Body of pancreas (tissue), 4 donors: ENCODE measurements at regions not wholly inside any gene's neighbourhood (a gene's known extent, or its start where the extent isn't known, plus 50 kb on each side); places are given as distances from the start of the nearest gene placed in this dataset.

Experiments
- CTCF ChIP-seq, 7 experiments: fragments of 450-650 bp in 4 of 7; fragments of 200-600 bp in 3 of 7; sonication (generic) in 3 of 7; IDR thresholded peaks; one replicate each; pipeline ENCODE4 v1.5.1; 2016 to 2019; ENCODE audit warnings: antibody characterized with exemption in 7 of 7
- POLR2A ChIP-seq, 3 donors: fragments of 450-650 bp; IDR thresholded peaks; one replicate each; pipeline ENCODE4 v1.6.1; 2016; ENCODE audit warnings: antibody characterized with exemption in 3 of 3, mild to moderate bottlenecking in 2 of 3

GRCh38 chr12:24544368-24544767, 404.5 kb downstream of the BCAT1 start:
- TF ChIP-seq CTCF (IDR thresholded peaks at IDR 0.05) (no peak), POLR2A (IDR thresholded peaks at IDR 0.05) (no peak)
